Mesodermal cell (in vitro differentiated cells): ENCODE measurements at regions not wholly inside any gene's neighbourhood (a gene's known extent, or its start where the extent isn't known, plus 50 kb on each side); places are given as distances from the start of the nearest gene placed in this dataset.
A peak's percentile ranks its signal among the peaks of the same experiment; 100 is the strongest.

Experiments used
- H3K27ac ChIP-seq: 2 replicates; pipeline ENCODE4 v1.7.0; 2013; ENCODE audit warnings: mild to moderate bottlenecking, low read depth, low read length, moderate library complexity; ENCODE audit not compliant: severe bottlenecking
- H3K36me3 ChIP-seq: 2 replicates; pipeline ENCODE4 v1.7.1; 2013; ENCODE audit warnings: mild to moderate bottlenecking, low read length, moderate library complexity; ENCODE audit not compliant: control insufficient read depth, insufficient read depth
- H3K4me1 ChIP-seq: one replicate; pipeline ENCODE4 v1.7.1; 2013; ENCODE audit warnings: mild to moderate bottlenecking, low read length; ENCODE audit not compliant: insufficient read depth, control insufficient read depth, poor library complexity, severe bottlenecking
- H3K4me3 ChIP-seq: 2 replicates; pipeline ENCODE4 v1.7.0; 2013; ENCODE audit warnings: low read length, control low read depth, mild to moderate bottlenecking; ENCODE audit not compliant: insufficient read depth, poor library complexity, severe bottlenecking; ENCODE audit errors: extremely low read depth
- H3K9me3 ChIP-seq: 2 replicates; pipeline ENCODE4 v1.7.1; 2013; ENCODE audit warnings: mild to moderate bottlenecking, low read length, moderate library complexity; ENCODE audit not compliant: control insufficient read depth
- WGBS, 2 experiments: methylation state at CpG; one replicate each; pipeline ENCODE4 v1.1.5; 2013; ENCODE audit warnings: missing lambda C conversion rate in 2 of 2; ENCODE audit not compliant: insufficient coverage in 2 of 2; 5-methylcytosine and 5-hydroxymethylcytosine counted together

GRCh38 chr4:30471861-30472260, 248.3 kb upstream of the PCDH7 start:
- H3K4me3 ChIP-seq = no peak overlapping the region
- no CpG with 5 or more reads among the region's 3 CpGs for WGBS, 2 experiments
- no peaks in the 10 kb centered on the region for H3K9me3 ChIP-seq
- no peaks in the 10 kb centered on the region for H3K4me1 ChIP-seq
- no peak overlapping the region for H3K27ac ChIP-seq
- no peaks in the 10 kb centered on the region for H3K36me3 ChIP-seq

- Histone ChIP-seq H3K4me1 (no peaks in the 10 kb centered on the region), H3K9me3 (no peaks in the 10 kb centered on the region), H3K4me3 (no peak overlapping the region), H3K27ac (no peak overlapping the region), H3K36me3 (no peaks in the 10 kb centered on the region)
- WGBS, 2 experiments = no CpG with 5 or more reads among the region's 2 CpGs
Observed at GRCh38 chr4:30473225-30473624, 246.9 kb upstream of the PCDH7 start.

- Histone ChIP-seq H3K4me3 (no peak overlapping the region), H3K27ac (no peak overlapping the region), H3K36me3 (no peaks in the 10 kb centered on the region), H3K9me3 (no peaks in the 10 kb centered on the region), H3K4me1 (no peaks in the 10 kb centered on the region)
- WGBS, 2 experiments = no CpG with 5 or more reads among the region's 3 CpGs
Observed at GRCh38 chr4:30495251-30495650, 224.9 kb upstream of the PCDH7 start.

- no peak overlapping the region for H3K4me3 ChIP-seq
- H3K4me1 ChIP-seq = no peaks in the 10 kb centered on the region
- no peaks in the 10 kb centered on the region for H3K36me3 ChIP-seq
- no CpG with 5 or more reads among the region's 3 CpGs for WGBS, 2 experiments
- H3K27ac ChIP-seq = no peak overlapping the region
- no peaks in the 10 kb centered on the region for H3K9me3 ChIP-seq
Observed at GRCh38 chr4:30495651-30496310, 224.4 kb upstream of the PCDH7 start.

DNA sequence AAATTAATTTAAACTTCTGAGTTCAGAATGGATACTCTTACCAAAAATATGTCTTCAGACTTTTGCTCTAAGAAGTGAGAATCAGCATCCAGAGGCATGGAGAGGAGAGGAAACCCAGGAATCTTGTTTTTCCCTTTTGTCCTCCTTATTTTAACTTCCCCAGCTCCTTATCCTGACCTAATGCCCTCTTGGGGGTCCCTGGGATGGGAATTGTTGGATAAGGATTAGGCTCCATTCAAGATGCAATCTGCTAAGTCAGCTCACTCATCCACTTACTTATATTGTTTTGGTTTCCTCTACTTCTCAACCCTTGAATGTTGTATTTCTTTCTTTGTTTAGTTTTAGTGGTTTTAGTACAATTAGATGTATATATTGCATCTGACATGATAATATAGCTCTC, 208.4 kb upstream of the PCDH7 start:
- H3K4me3 ChIP-seq = no peak overlapping the region
- no peak overlapping the region for H3K27ac ChIP-seq
- H3K36me3 ChIP-seq = no peaks in the 10 kb centered on the region
- no peaks in the 10 kb centered on the region for H3K4me1 ChIP-seq
- no peaks in the 10 kb centered on the region for H3K9me3 ChIP-seq

GRCh38 chr4:30518211-30518610, 202.0 kb upstream of the PCDH7 start:
- no peaks in the 10 kb centered on the region for H3K4me1 ChIP-seq
- no peak overlapping the region for H3K27ac ChIP-seq
- 100% methylated on average over 1 of the region's 2 CpGs; no CpG with 5 or more reads in 1 of the 2 experiments for WGBS, 2 experiments
- H3K36me3 ChIP-seq = no peaks in the 10 kb centered on the region
- H3K4me3 ChIP-seq = no peak overlapping the region
- H3K9me3 ChIP-seq = no peaks in the 10 kb centered on the region

GRCh38 chr4:30525662-30526315, 194.4 kb upstream of the PCDH7 start:
- no peak overlapping the region for H3K27ac ChIP-seq
- H3K9me3 ChIP-seq = no peaks in the 10 kb centered on the region
- H3K36me3 ChIP-seq = no peaks in the 10 kb centered on the region
- WGBS, 2 experiments = 85 to 94% methylated on average over 5 of the region's 5 CpGs
- no peaks in the 10 kb centered on the region for H3K4me1 ChIP-seq
- H3K4me3 ChIP-seq = no peak overlapping the region

DNA sequence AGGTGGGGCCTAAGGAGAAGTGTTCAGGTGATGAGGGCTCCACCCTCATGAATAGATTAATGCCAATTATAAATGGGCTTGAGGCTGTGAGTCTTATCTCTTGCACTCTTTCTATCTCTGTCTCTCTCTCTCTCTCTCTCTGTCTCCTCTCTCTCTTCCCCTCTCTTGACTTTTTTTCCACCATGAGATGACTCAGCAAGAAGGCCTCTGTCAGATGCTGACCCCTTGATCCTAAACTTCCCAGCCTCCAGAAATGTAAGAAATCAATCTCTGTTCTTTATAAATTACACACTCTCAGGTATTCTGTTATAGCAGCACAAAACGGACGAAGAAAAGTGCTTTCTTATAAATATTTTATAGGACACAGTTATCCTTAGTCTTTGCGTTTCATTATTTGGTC, 184.9 kb upstream of the PCDH7 start:
- peaks cover 5% of the 10 kb centered on the region for H3K4me1 ChIP-seq
- no peak overlapping the region for H3K27ac ChIP-seq
- 100% methylated on average over 3 of the region's 3 CpGs; no CpG with 5 or more reads in 1 of the 2 experiments for WGBS, 2 experiments
- peaks cover 6% of the 10 kb centered on the region for H3K9me3 ChIP-seq
- H3K4me3 ChIP-seq = no peak overlapping the region
- no peaks in the 10 kb centered on the region for H3K36me3 ChIP-seq

DNA sequence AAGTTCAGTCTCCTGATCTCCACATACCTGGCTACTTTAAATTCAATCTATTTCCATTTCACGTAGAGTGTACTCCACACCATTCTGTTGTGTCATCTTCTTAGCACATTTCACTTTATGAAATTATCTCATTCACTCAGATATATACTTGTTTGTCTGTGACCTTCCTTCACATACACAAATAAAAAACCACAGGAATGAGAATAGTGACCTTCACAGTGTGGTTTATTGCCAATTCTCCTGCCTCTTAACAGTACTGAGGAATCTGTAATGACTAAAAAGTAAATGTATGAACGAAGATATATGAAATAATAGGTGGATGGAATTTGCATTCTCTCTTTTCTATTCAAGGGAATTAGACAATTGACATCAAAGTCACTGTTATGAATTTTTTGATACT, 183.9 kb upstream of the PCDH7 start:
- Histone ChIP-seq H3K27ac (no peak overlapping the region), H3K4me3 (no peak overlapping the region), H3K4me1 (peaks cover 5% of the 10 kb centered on the region), H3K36me3 (no peaks in the 10 kb centered on the region), H3K9me3 (peaks cover 7% of the 10 kb centered on the region)
- WGBS, 2 experiments = 88 to 100% methylated on average over 1 to 2 of the region's 2 CpGs

GRCh38 chr4:30537456-30537855, 182.7 kb upstream of the PCDH7 start:
- peak overlapping the region; percentile 78 for H3K27ac ChIP-seq
- 60% methylated on average over 1 of the region's 3 CpGs; no CpG with 5 or more reads in 1 of the 2 experiments for WGBS, 2 experiments

DNA sequence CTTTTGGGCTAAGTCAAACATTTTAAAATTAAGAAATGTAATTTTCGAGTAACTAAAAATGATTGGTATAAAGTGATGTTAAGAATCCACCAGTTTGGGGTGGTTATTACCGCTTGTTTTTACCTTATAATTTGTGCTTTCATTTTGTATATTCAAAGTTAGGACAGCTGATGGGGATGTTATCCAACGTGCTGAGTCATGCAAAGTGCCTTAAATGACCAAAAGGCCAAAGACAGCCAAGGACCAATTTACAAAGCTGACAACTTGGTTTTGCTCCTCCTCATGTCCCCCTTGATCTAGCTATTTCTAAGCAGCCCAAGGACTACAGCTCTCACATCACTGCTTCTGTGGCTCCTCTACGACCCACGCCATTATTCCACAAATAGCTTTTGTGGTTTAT, 181.4 kb upstream of the PCDH7 start:
- H3K9me3 ChIP-seq = peaks cover 7% of the 10 kb centered on the region
- H3K27ac ChIP-seq = no peak overlapping the region
- H3K4me3 ChIP-seq = no peak overlapping the region
- H3K4me1 ChIP-seq = peaks cover 5% of the 10 kb centered on the region
- WGBS, 2 experiments = 67 to 72% methylated on average over 2 of the region's 5 CpGs
- H3K36me3 ChIP-seq = no peaks in the 10 kb centered on the region

More at GRCh38 chr4:30537456-30537855, 182.7 kb upstream of the PCDH7 start:
- Histone ChIP-seq H3K4me3 (no peak overlapping the region), H3K9me3 (peaks cover 7% of the 10 kb centered on the region), H3K36me3 (no peaks in the 10 kb centered on the region), H3K4me1 (peaks cover 5% of the 10 kb centered on the region)
